ENCODE measurements at regions not wholly inside any gene's neighbourhood (a gene's known extent, or its start where the extent isn't known, plus 50 kb on each side); places are given as distances from the start of the nearest gene placed in this dataset.

- TF ChIP-seq POLR2A (IDR thresholded peaks at IDR 0.05) = no peak
- TF ChIP-seq, protein P1, sequence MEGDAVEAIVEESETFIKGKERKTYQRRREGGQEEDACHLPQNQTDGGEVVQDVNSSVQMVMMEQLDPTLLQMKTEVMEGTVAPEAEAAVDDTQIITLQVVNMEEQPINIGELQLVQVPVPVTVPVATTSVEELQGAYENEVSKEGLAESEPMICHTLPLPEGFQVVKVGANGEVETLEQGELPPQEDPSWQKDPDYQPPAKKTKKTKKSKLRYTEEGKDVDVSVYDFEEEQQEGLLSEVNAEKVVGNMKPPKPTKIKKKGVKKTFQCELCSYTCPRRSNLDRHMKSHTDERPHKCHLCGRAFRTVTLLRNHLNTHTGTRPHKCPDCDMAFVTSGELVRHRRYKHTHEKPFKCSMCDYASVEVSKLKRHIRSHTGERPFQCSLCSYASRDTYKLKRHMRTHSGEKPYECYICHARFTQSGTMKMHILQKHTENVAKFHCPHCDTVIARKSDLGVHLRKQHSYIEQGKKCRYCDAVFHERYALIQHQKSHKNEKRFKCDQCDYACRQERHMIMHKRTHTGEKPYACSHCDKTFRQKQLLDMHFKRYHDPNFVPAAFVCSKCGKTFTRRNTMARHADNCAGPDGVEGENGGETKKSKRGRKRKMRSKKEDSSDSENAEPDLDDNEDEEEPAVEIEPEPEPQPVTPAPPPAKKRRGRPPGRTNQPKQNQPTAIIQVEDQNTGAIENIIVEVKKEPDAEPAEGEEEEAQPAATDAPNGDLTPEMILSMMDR (IDR thresholded peaks at IDR 0.05) = no peak
Observed at GRCh38 chrY:7464742-7465141, 553.2 kb upstream of the AMELY start.
